ENCODE measurements at regions not wholly inside any gene's neighbourhood (a gene's known extent, or its start where the extent isn't known, plus 50 kb on each side); places are given as distances from the start of the nearest gene placed in this dataset.

DNA sequence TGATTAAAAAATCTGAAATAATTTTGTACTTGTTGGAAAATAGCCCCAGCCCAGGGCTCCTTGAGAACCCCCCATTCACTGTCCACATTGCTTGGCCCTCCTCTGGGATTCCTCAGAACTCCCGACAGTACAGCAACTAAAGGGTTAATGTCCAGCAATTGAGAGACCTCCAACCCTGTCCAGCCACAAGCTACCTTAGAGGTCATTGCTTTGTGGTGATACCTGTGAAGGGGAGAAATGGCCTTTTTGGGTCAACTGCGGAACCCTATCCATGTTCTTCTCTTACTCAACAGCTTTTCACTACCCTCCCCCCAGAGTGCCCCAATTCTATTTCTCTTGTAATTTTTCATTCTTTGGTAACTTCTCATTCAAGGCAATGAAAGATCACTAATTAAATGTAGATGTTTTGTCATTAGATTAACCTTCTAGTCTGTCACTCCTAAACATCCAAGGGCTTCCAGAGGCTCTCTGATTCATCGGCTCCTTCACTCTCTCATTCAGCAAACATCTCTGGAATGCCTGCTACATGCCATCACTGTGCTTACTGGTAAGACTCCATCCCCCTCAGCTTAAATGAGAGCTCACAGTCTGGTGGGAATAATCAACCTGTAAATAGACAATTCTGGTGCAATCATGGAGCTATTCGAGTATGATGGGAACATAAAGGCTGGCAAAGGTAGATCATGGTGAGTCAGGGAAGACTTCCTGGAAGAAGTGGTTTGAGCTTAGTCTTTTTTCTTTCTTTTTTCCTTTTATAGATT, 241.4 kb upstream of the PGRMC2 start:
- H3K36me3 Mint-ChIP-seq (ENCODE audit: low read depth) = no peaks in the 10 kb centered on the region
- TF ChIP-seq, protein P1, sequence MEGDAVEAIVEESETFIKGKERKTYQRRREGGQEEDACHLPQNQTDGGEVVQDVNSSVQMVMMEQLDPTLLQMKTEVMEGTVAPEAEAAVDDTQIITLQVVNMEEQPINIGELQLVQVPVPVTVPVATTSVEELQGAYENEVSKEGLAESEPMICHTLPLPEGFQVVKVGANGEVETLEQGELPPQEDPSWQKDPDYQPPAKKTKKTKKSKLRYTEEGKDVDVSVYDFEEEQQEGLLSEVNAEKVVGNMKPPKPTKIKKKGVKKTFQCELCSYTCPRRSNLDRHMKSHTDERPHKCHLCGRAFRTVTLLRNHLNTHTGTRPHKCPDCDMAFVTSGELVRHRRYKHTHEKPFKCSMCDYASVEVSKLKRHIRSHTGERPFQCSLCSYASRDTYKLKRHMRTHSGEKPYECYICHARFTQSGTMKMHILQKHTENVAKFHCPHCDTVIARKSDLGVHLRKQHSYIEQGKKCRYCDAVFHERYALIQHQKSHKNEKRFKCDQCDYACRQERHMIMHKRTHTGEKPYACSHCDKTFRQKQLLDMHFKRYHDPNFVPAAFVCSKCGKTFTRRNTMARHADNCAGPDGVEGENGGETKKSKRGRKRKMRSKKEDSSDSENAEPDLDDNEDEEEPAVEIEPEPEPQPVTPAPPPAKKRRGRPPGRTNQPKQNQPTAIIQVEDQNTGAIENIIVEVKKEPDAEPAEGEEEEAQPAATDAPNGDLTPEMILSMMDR (IDR thresholded peaks at IDR 0.05) = no peak
- no peak for ATAC-seq (ENCODE audit: low read depth)

DNA sequence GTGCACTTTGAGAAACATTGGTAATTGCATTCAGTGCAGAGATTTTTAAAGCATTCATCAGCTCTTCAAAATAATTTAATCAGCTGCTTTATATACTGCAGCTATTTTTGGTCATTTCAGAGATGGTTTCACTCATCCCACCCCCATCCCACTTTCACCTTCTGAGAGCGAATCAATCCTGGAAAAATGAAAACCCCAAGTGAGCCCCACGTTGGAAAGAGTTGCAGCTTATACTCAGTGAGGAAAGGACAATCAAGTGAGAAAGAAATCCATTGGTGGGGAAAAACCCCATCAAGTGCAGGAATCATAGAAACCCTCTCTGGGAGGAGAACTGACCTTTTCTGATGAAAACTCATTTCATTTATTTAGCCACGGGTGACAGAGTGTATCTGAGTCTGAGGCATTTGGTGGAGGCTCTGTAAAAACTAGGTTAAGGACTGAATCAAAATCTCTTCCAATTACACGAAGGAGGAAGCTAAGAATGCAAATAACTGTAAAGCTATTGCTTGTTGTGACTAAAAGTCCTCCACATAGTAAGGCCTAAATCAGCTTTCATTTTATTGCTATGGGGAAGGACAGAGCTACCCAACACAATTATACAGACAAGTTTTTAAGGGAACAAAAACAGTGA, 240.4 kb upstream of the PGRMC2 start:
- no peaks in the 10 kb centered on the region for H3K9me3 Mint-ChIP-seq
- POLR2A ChIA-PET = no interaction called here
- H3K27ac Mint-ChIP-seq = no peak overlapping the region
- intact Hi-C loops (cut with micrococcal nuclease) = no loop called here
- no peak overlapping the region for H3K4me3 Mint-ChIP-seq
- TF ChIP-seq, protein P1 (IDR thresholded peaks at IDR 0.05) = no peak
- CTCF ChIA-PET = no interaction called here
- H3K36me3 Mint-ChIP-seq (ENCODE audit: low read depth) = no peaks in the 10 kb centered on the region
- ATAC-seq (ENCODE audit: low read depth) (no peak), DNase-seq (no peak)
- H3K4me1 Mint-ChIP-seq = no peaks in the 10 kb centered on the region
- H3K27me3 Mint-ChIP-seq = peaks cover 4% of the 10 kb centered on the region

More for the DNA sequence above, 241.4 kb upstream of the PGRMC2 start:
- Mint-ChIP-seq H3K27me3 (peaks cover 2% of the 10 kb centered on the region), H3K27ac (no peak overlapping the region), H3K9me3 (no peaks in the 10 kb centered on the region), H3K4me3 (no peak overlapping the region), H3K4me1 (no peaks in the 10 kb centered on the region)
- intact Hi-C loops (cut with micrococcal nuclease) = no loop called here
- DNase-seq = no peak
- POLR2A ChIA-PET = no interaction called here
- CTCF ChIA-PET = no interaction called here

GRCh38 chr4:128527351-128527750, 239.7 kb upstream of the PGRMC2 start:
- H3K36me3 Mint-ChIP-seq (ENCODE audit: low read depth) = no peaks in the 10 kb centered on the region
- H3K9me3 Mint-ChIP-seq = no peaks in the 10 kb centered on the region
- H3K27ac Mint-ChIP-seq = no peak overlapping the region
- ATAC-seq (ENCODE audit: low read depth) = no peak
- TF ChIP-seq, protein P1 (IDR thresholded peaks at IDR 0.05) = no peak
- ChIA-PET POLR2A (no interaction called here), CTCF (no interaction called here)
- no peak overlapping the region for H3K4me3 Mint-ChIP-seq
- intact Hi-C loops (cut with micrococcal nuclease) = no loop called here
- no peak for DNase-seq
- no peaks in the 10 kb centered on the region for H3K4me1 Mint-ChIP-seq
- peaks cover 2% of the 10 kb centered on the region for H3K27me3 Mint-ChIP-seq

DNA sequence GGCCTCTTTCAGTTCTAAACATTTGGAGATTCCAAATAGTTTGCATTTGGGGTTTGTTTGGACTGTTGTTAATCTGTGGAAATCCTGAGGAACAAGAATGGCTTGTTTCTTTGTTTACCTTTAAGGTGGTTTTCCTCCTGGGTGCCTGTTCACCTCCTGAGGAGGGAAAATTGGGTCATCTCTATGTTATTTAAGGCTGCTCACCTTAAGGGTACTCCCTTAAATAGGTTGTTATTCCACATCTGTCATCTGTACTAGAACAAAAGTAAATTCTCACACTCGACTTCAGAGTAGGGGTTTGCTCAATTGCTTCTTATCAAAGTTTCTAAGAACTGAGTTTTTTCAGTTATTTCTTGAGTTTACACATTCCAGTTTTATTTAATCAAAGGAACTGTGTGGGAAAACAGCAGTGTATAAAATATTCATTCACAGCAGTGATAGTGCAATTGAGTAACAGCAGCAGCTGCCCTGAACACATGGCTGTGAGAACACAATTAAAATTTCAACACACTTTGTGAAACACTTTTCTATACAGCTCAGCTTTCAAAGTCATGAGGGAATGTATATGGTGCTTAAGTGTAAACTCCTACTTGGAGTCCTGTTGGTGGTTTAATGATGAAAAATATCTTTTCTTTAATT, 238.5 kb upstream of the PGRMC2 start:
- H3K36me3 Mint-ChIP-seq (ENCODE audit: low read depth) = no peaks in the 10 kb centered on the region
- intact Hi-C loops (cut with micrococcal nuclease) = no loop called here

DNA sequence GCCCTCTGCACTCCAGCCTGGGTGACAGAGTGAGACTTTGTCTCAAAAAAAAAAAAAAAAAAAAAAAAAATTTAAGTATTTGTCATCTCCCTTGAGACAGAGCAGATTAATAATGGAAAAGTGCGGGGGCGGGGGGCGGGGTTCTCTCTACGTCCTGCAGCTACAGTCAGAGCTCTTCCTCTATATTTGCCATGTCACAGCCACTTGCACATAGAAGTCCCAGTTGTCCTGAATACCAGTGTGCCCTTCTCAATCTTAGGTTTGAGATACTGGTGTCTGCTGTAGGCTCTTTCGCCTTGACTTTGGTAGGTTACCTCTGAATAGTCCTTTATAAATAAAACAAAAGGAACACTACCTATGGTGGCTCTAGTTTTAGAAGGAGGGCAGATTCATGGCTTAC, 237.8 kb upstream of the PGRMC2 start:
- no peaks in the 10 kb centered on the region for H3K4me1 Mint-ChIP-seq
- H3K9me3 Mint-ChIP-seq = no peaks in the 10 kb centered on the region
- CTCF ChIA-PET = no interaction called here
- intact Hi-C loops (cut with micrococcal nuclease) = no loop called here
- ATAC-seq (ENCODE audit: low read depth) = no peak
- H3K4me3 Mint-ChIP-seq = no peak overlapping the region
- H3K27ac Mint-ChIP-seq = no peak overlapping the region
- H3K27me3 Mint-ChIP-seq = peaks cover 4% of the 10 kb centered on the region
- no peak for DNase-seq
- POLR2A ChIA-PET = no interaction called here
- TF ChIP-seq, protein P1 (IDR thresholded peaks at IDR 0.05) = no peak
- H3K36me3 Mint-ChIP-seq (ENCODE audit: low read depth) = no peaks in the 10 kb centered on the region

More for the DNA sequence above, 238.5 kb upstream of the PGRMC2 start:
- ChIA-PET CTCF (no interaction called here), POLR2A (no interaction called here)
- H3K27me3 Mint-ChIP-seq = peaks cover 2% of the 10 kb centered on the region
- no peaks in the 10 kb centered on the region for H3K9me3 Mint-ChIP-seq
- TF ChIP-seq, protein P1 (IDR thresholded peaks at IDR 0.05) = no peak
- H3K4me1 Mint-ChIP-seq = no peaks in the 10 kb centered on the region
- ATAC-seq (ENCODE audit: low read depth) (no peak), DNase-seq (no peak)
- H3K27ac Mint-ChIP-seq = no peak overlapping the region
- no peak overlapping the region for H3K4me3 Mint-ChIP-seq

Data from activated B cell treated with CpG ODN at 0.5 μM for 24 hours (primary cell).